ENCODE measurements at regions not wholly inside any gene's neighbourhood (a gene's known extent, or its start where the extent isn't known, plus 50 kb on each side); places are given as distances from the start of the nearest gene placed in this dataset.
A peak's percentile ranks its signal among the peaks of the same experiment; 100 is the strongest.

GRCh38 chr12:44961887-44962286 lies 85.8 kb upstream of the NELL2 start:
- no peak for TF ChIP-seq CTCF (IDR thresholded peaks at IDR 0.05; ENCODE audit: low read depth, low read length)
- DNase-seq (ENCODE audit: extremely low read depth, low read depth): no peak

- TF ChIP-seq CTCF (IDR thresholded peaks at IDR 0.05; ENCODE audit: low read depth, low read length): no peak
- no peak for DNase-seq (ENCODE audit: extremely low read depth, low read depth)
These were observed 84.7 kb upstream of the NELL2 start for GRCh38 chr12:44960856-44961255.

- TF ChIP-seq CTCF (IDR thresholded peaks at IDR 0.05; ENCODE audit: low read depth, low read length): no peak
- no peak for DNase-seq (ENCODE audit: extremely low read depth, low read depth)
These were observed 84.3 kb upstream of the NELL2 start for GRCh38 chr12:44960423-44960822.

- no peak for TF ChIP-seq CTCF (IDR thresholded peaks at IDR 0.05; ENCODE audit: low read depth, low read length)
These were observed 71.0 kb upstream of the NELL2 start for GRCh38 chr12:44947163-44947562.

GRCh38 chr12:44942714-44943113 lies 66.6 kb upstream of the NELL2 start:
- TF ChIP-seq CTCF (IDR thresholded peaks at IDR 0.05; ENCODE audit: low read depth, low read length): no peak
- no peak for DNase-seq (ENCODE audit: extremely low read depth, low read depth)

More at GRCh38 chr12:44947163-44947562, 71.0 kb upstream of the NELL2 start:
- DNase-seq (ENCODE audit: extremely low read depth, low read depth): no peak

- TF ChIP-seq CTCF (IDR thresholded peaks at IDR 0.05; ENCODE audit: low read depth, low read length): peak; percentile 36
- DNase-seq (ENCODE audit: extremely low read depth, low read depth): peak; percentile 14
These were observed 55.0 kb upstream of the NELL2 start for GRCh38 chr12:44930972-44931600.

- no peak for DNase-seq (ENCODE audit: extremely low read depth, low read depth)
- TF ChIP-seq CTCF (IDR thresholded peaks at IDR 0.05; ENCODE audit: low read depth, low read length): no peak
These were observed 53.2 kb upstream of the NELL2 start for GRCh38 chr12:44929236-44929885.

All from AG09319 (cell line).